HG02938 (cell line): ENCODE measurements at regions not wholly inside any gene's neighbourhood (a gene's known extent, or its start where the extent isn't known, plus 50 kb on each side); places are given as distances from the start of the nearest gene placed in this dataset.
A peak's percentile ranks its signal among the peaks of the same experiment; 100 is the strongest.

Experiments used
- ATAC-seq: cut with Tn5 transposase; IDR thresholded peaks from one replicate; pipeline ENCODE4 v1.9.1; 2021; ENCODE audit warnings: mild to moderate bottlenecking, moderate library complexity; ENCODE audit not compliant: unreplicated experiment

DNA sequence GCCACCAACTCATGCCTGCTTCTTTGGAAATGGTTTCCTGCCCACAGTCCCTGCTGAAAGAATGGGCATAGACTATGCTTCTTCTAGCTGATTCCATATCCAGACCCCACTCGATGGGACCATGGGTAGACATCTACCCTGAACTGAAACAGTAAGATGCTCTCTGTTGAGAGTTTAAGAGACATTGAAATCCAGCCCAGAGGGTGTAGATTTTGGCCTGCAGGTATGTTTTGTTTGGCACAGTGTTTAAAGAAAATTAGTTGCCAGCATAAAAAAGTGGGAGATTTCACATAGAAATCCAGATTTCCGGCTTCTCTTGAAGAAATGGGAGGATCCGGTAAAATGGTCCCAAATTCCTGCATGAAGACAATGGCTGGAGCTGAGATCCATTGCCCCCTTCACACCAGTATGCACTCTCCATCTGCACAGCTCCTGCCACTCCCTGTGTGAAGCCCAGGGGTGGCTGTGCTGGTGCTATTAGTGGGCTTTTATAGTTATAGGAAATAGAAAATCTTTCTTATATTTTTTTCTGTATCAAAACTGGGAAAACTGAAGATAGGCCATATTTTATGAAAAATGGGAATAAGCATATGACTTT is 218.1 kb downstream of the PTEN start:
- ATAC-seq: no peak

GRCh38 chr10:88082391-88082790 is 219.0 kb downstream of the PTEN start:
- ATAC-seq: peak; percentile 23

GRCh38 chr10:88082806-88083596 is 219.6 kb downstream of the PTEN start:
- peak; percentile 60 for ATAC-seq

DNA sequence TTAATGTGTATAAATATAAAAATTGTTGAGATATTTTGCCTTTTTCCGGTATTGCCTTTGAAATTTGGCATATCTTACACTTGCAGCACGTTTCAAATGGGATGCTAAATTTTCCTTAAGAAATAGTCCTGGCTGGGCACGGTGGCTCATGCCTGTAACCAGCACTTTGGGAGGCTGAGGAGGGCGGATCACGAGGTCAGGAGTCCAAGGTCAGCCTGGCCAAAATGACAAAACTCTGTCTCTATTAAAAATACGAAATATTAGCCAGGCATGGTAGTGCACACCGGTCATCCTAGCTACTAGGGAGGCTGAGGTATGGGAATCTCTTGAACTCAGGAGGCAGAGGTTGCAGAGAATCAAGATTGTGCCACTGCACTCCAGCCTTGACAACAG is 220.2 kb downstream of the PTEN start:
- ATAC-seq: no peak

DNA sequence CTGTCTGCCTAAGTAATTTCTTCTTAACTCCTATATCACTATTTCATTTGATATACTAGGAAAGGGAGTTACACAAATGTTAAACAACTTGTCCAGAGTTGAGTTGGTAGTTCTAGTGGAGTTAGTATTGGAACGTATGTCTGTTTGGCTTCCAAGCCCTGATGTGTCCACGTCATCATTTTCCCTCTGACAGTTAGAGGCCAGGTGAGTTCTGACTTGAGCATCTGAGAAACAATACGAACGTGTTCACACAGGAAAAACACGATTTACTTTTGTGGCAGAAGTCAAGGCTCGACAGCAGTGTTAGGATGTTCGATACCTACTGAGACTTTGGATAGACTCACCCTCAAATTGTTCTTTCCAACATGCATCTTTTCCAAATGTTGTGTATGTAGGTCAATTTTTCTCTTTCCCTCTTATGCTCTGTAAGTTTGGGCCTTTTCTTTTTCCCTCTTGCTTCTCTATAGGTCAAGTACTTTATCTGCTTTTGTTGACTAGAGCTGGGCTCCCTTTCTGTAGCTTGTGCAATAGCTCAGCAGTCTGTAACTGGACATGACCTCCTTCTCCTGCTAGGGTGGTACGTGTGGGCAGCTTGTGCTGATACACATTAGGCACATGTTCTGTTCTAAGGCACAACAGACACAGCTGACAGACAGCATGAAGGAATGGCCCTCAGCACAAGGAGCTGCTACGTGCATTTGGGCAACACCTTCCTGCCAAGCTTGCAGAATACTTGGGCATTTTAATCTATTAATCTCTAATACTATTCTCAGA is 222.9 kb downstream of the PTEN start:
- no peak for ATAC-seq

GRCh38 chr10:88088441-88089340 is 225.3 kb downstream of the PTEN start:
- no peak for ATAC-seq

- no peak for ATAC-seq
Measured at GRCh38 chr10:88089498-88089897, 226.1 kb downstream of the PTEN start.

- ATAC-seq: no peak
Measured at GRCh38 chr10:88090568-88091214, 227.3 kb downstream of the PTEN start.

DNA sequence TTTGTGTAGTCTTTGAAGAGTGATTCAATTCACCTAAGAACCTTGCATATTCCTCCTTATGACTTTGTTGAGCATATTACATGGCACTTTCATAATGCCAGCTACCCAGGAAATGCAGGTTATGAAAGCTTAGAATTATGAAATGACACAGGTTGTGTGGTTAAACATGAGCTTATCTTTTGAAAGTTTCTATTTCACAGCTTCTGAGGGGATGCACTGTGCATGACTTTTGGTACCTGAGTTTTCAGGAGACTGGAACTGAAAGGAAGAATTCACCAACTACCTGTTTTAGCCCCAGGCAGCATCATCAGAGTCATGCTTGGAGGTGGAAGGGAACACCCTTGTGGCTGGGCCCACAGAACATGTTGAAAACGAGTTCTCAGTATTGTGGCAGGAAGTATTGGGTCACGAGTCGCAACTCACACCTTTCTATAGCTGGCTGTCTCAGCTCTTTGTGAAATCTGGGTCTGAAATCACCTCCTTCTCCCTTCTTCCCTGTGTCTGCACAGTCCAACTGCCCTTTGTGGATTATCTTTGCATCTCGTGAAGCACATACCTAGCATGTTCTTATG is 228.2 kb downstream of the PTEN start:
- peak; percentile 84 for ATAC-seq

DNA sequence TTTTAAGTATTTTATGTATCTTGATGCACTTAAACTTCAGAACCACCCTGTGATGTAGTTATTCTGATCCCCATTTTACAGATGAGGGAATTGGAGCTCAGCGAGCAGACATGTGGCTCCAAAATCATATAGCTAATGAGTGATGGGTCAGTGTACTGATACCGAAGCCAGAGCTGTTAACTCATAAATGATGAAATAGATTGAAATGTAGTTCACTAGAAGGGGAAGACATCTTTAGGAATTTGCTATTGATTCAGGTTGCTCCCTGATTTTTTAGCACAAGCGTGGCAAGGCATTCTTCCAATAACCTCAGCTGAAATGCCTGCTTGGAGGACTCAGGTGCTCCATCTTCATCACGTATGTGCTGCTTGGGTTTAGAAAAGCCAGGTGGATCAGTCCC is 228.8 kb downstream of the PTEN start:
- no peak for ATAC-seq

- no peak for ATAC-seq
Measured at GRCh38 chr10:88092973-88093372, 229.5 kb downstream of the PTEN start.

DNA sequence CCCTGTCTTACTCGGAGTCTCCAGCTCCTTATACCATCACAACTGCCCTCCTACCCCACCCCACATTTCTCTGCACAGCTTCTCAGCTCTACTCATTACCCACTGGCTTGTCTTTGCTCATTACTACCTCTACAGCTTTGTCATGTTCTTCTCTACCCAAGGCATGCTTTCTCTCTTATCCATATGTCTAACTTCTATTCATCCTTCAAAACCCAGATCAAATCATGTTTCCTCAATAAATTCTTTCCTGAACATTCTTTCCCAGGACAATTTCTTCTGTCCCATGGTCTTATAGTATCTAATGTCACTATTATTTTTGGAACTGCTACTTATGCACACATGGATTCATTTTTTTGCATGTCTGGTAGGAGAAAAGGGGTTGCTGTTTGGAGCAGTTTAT is 231.4 kb downstream of the PTEN start:
- no peak for ATAC-seq

- ATAC-seq: no peak
Measured at GRCh38 chr10:88095223-88095721, 231.8 kb downstream of the PTEN start.

GRCh38 chr10:88095778-88096431 is 232.5 kb downstream of the PTEN start:
- ATAC-seq: no peak

DNA sequence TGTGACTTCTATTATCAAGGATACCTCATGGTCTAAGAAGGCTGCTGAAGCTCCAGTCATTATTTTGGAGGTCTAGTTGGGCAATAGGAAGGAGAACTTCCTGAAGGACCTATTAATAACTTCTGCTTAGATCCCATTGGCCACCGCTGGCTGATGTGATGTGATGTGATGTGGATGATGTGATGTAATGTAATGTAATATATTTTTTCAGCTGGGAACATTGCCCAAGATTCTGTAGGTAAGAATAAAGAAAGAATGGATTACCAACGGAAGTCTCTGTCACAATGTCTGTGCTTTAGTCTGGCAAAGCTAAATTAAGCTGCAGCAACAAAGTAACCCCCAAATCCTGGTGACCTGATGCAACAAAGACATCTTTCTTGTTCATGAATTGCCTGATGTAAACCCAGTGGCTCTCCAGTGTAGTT is 233.7 kb downstream of the PTEN start:
- no peak for ATAC-seq

GRCh38 chr10:88097536-88097935 is 234.1 kb downstream of the PTEN start:
- ATAC-seq: no peak

DNA sequence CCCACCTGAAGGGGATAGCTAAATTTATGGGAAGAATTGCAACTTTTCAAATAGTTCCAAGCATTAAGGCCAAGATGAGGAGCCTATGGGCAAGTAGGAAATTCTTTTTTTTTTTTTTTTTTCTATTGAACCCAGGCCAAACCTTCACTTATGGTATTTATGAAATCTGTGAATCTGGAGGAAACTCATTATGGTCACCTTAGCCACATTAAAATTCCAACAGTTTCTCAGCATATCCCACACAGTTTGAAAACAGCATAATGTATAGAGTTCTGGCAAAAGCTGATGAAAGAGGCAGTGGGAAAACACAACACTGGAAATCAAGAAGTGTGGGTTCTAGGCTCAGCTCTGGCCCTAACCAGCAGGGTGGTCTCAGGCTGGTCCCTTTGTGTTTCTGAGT is 236.9 kb downstream of the PTEN start:
- no peak for ATAC-seq

- ATAC-seq: no peak
Measured at GRCh38 chr10:88101666-88102065, 238.2 kb downstream of the PTEN start.

DNA sequence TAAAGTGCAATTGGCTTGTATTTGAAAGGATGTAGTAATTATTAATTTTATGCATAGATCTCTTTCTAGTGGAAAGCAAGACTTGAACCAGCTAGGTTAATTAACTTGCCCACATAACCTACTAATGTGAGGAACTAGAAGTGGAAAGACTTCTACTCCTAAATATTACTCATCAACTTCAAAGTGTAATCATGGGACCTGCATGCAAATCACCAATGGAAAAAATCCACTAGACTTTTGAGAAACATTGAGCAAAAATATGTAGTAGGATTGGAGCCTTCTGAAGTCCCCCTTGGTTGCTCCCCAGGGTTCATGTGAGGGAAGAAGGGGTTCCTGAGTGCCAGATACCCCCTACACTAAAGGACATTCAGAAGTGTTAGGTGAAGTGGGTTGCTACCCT is 240.2 kb downstream of the PTEN start:
- no peak for ATAC-seq
